ENCODE measurements at regions not wholly inside any gene's neighbourhood (a gene's known extent, or its start where the extent isn't known, plus 50 kb on each side); places are given as distances from the start of the nearest gene placed in this dataset.
"Not testable (repeated sequence)": the region's sequence is repeated elsewhere in the genome, so short reads cannot be mapped to it uniquely, and the experiment has no call there.

GRCh38 chr14:105742904-105743701 is 216.7 kb downstream of the TMEM121 start:
- TF ChIP-seq CTCF, POLR2A (IDR thresholded peaks at IDR 0.05): not testable (repeated sequence)

Measured in heart left ventricle (tissue), 13 donors.